Ovary (tissue), 7 donors: ENCODE measurements at regions not wholly inside any gene's neighbourhood (a gene's known extent, or its start where the extent isn't known, plus 50 kb on each side); places are given as distances from the start of the nearest gene placed in this dataset.

Source experiments
- DNase-seq, 5 donors: peaks; one replicate each; pipeline ENCODE4 v3.0.0-alpha.2; 2019 to 2020
- H3K27ac ChIP-seq, 2 donors: fragments of 200-600 bp; one replicate each; pipeline versions ENCODE4 v1.5.1 to v1.8.0; 2019 to 2022
- H3K27me3 ChIP-seq: fragments of 200-600 bp; one replicate; pipeline ENCODE4 v1.8.0; 2022
- H3K36me3 ChIP-seq: fragments of 200-600 bp; sonication (generic); one replicate; pipeline ENCODE4 v1.5.1; 2019
- H3K4me1 ChIP-seq: one replicate; pipeline ENCODE4 v1.8.1; 2013; ENCODE audit warnings: mild to moderate bottlenecking, moderate library complexity; ENCODE audit not compliant: insufficient read depth
- H3K4me3 ChIP-seq: fragments of 200-600 bp; sonication (generic); one replicate; pipeline ENCODE4 v1.5.1; 2017
- H3K9me3 ChIP-seq, 2 donors: fragments of 200-600 bp in 1 of 2; sonication (generic) in 1 of 2; one replicate each; pipeline versions ENCODE4 v1.5.1 to v1.8.1; 2013 to 2019; ENCODE audit warnings: mild to moderate bottlenecking in 1 of 2, moderate library complexity in 1 of 2
- CTCF ChIP-seq, 3 donors: fragments of 450-650 bp in 2 of 3; fragments of 200-600 bp in 1 of 3; IDR thresholded peaks; one replicate each; pipeline versions ENCODE4 v1.5.1 to v1.8.0; 2016 to 2022; ENCODE audit warnings: antibody characterized with exemption in 3 of 3, mild to moderate bottlenecking in 1 of 3
- EP300 ChIP-seq: sonication (generic); formaldehyde crosslinking; IDR thresholded peaks from one replicate; pipeline ENCODE4 v1.6.1; 2017; ENCODE audit warnings: antibody characterized with exemption
- POLR2A ChIP-seq: fragments of 450-650 bp; IDR thresholded peaks from one replicate; pipeline ENCODE4 v1.6.1; 2017; ENCODE audit warnings: antibody characterized with exemption, mild to moderate bottlenecking, moderate library complexity
- WGBS, 3 donors: extraction: QIAGEN DNeasy Blood & Tissue Kit in 1 of 3; methylation state at CpG; one replicate each; pipeline versions ENCODE4 v1.1.5 to v1.1.7; 2013 to 2017; 5-methylcytosine and 5-hydroxymethylcytosine counted together
- intact Hi-C, 4 donors: fragments of 100-400 bp; cut with DNase I; formaldehyde crosslinking; loops; one replicate each; pipeline versions ENCODE4 v1.11.0 to v1.15.1; 2022 to 2023
- donor health status: DM: no; HTN: no; CAD: no; lungs with moderate emphysema.
- donor health status: DM: no; HTN: no; CAD: no.
- donor health status: Bipolar disorder and iron deficiency.
- donor health status: DM: no; HTN: no; CAD: no.
- donor health status: DM: yes; HTN: yes; CAD: no.

- H3K27ac ChIP-seq, result no peak overlapping the region
- WGBS, 3 donors, result 75 to 86% (median 81%) methylated on average over 26 to 27 of the region's 27 CpGs
- no peak for TF ChIP-seq EP300
- no peak for TF ChIP-seq CTCF (IDR thresholded peaks at IDR 0.05)
- TF ChIP-seq POLR2A, result no peak
- no peaks in the 10 kb centered on the region for H3K36me3 ChIP-seq
- intact Hi-C loops, result no loop called here
- peaks cover 14% of the 10 kb centered on the region for H3K4me1 ChIP-seq
- no peak for DNase-seq
- no peak overlapping the region for H3K4me3 ChIP-seq
- H3K27me3 ChIP-seq, result no peaks in the 10 kb centered on the region
- no peaks in the 10 kb centered on the region for H3K9me3 ChIP-seq
These were observed 167.9 kb upstream of the GSE1 start for GRCh38 chr16:85445064-85445778.

GRCh38 chr16:85445779-85446222 is 167.3 kb upstream of the GSE1 start:
- no peaks in the 10 kb centered on the region for H3K27me3 ChIP-seq
- no peak overlapping the region for H3K4me3 ChIP-seq
- no peaks in the 10 kb centered on the region for H3K9me3 ChIP-seq
- H3K4me1 ChIP-seq, result peaks cover 14% of the 10 kb centered on the region
- peak in 1 of 5 donors; percentile 46 for DNase-seq
- no peak for TF ChIP-seq CTCF (IDR thresholded peaks at IDR 0.05)
- TF ChIP-seq EP300, result no peak
- TF ChIP-seq POLR2A, result no peak
- 65 to 90% (median 73%) methylated on average over 14 of the region's 14 CpGs for WGBS, 3 donors
- H3K36me3 ChIP-seq, result no peaks in the 10 kb centered on the region
- intact Hi-C loops, result no loop called here
- no peak overlapping the region for H3K27ac ChIP-seq

- TF ChIP-seq CTCF (IDR thresholded peaks at IDR 0.05) (no peak), EP300 (no peak), POLR2A (no peak)
- no peak for DNase-seq
- intact Hi-C loops, result no loop called here
- Histone ChIP-seq H3K36me3 (no peaks in the 10 kb centered on the region), H3K27ac (no peak overlapping the region), H3K9me3 (no peaks in the 10 kb centered on the region), H3K4me3 (no peak overlapping the region), H3K27me3 (no peaks in the 10 kb centered on the region), H3K4me1 (peaks cover 14% of the 10 kb centered on the region)
- 80 to 88% (median 83%) methylated on average over 19 of the region's 19 CpGs for WGBS, 3 donors
These were observed 166.0 kb upstream of the GSE1 start for GRCh38 chr16:85446951-85447692.

GRCh38 chr16:85447693-85448313 is 165.3 kb upstream of the GSE1 start:
- Histone ChIP-seq H3K27ac (no peak overlapping the region), H3K27me3 (no peaks in the 10 kb centered on the region), H3K4me3 (no peak overlapping the region), H3K4me1 (peaks cover 17% of the 10 kb centered on the region), H3K36me3 (no peaks in the 10 kb centered on the region), H3K9me3 (no peaks in the 10 kb centered on the region)
- 87 to 95% (median 90%) methylated on average over 11 of the region's 11 CpGs for WGBS, 3 donors
- intact Hi-C loops, result no loop called here
- DNase-seq, result no peak
- TF ChIP-seq EP300 (no peak), POLR2A (no peak), CTCF (IDR thresholded peaks at IDR 0.05) (no peak)
